ENCODE measurements at regions not wholly inside any gene's neighbourhood (a gene's known extent, or its start where the extent isn't known, plus 50 kb on each side); places are given as distances from the start of the nearest gene placed in this dataset.
"Not testable (repeated sequence)": the region's sequence is repeated elsewhere in the genome, so short reads cannot be mapped to it uniquely, and the experiment has no call there.

GRCh38 chr9:1539216-1539615, 475.9 kb upstream of the SMARCA2 start:
- Histone ChIP-seq H3K4me2 (ENCODE audit: low read length) (no peak overlapping the region), H3K9ac (no peak overlapping the region), H3K27me3 (ENCODE audit: control insufficient read depth, insufficient read depth, low read length) (no peaks in the 10 kb centered on the region), H3K9me3 (ENCODE audit: control insufficient read depth, low read length) (no peaks in the 10 kb centered on the region), H3K79me2 (no peaks in the 10 kb centered on the region), H3K4me1 (no peaks in the 10 kb centered on the region), H3K36me3 (ENCODE audit: control insufficient read depth, insufficient read depth, low read length) (no peaks in the 10 kb centered on the region), H3K27ac (no peak overlapping the region), H2AFZ (no peak overlapping the region), H3K4me3 (ENCODE audit: low read depth, low read length) (no peak overlapping the region)
- TF ChIP-seq CTCF (IDR thresholded peaks at IDR 0.05): no peak

- Histone ChIP-seq H3K9me3 (ENCODE audit: control insufficient read depth, low read length) (no peaks in the 10 kb centered on the region), H3K4me1 (no peaks in the 10 kb centered on the region), H3K9ac (no peak overlapping the region), H3K27me3 (ENCODE audit: control insufficient read depth, insufficient read depth, low read length) (no peaks in the 10 kb centered on the region), H2AFZ (no peak overlapping the region), H3K4me2 (ENCODE audit: low read length) (no peak overlapping the region), H3K4me3 (ENCODE audit: low read depth, low read length) (no peak overlapping the region), H3K36me3 (ENCODE audit: control insufficient read depth, insufficient read depth, low read length) (no peaks in the 10 kb centered on the region), H3K79me2 (no peaks in the 10 kb centered on the region), H3K27ac (no peak overlapping the region)
- no peak for TF ChIP-seq CTCF (IDR thresholded peaks at IDR 0.05)
Measured at GRCh38 chr9:1550636-1551035, 464.5 kb upstream of the SMARCA2 start.

- Histone ChIP-seq H3K79me2 (no peaks in the 10 kb centered on the region), H3K4me1 (no peaks in the 10 kb centered on the region), H3K27ac (no peak overlapping the region), H3K36me3 (ENCODE audit: control insufficient read depth, insufficient read depth, low read length) (no peaks in the 10 kb centered on the region), H3K27me3 (ENCODE audit: control insufficient read depth, insufficient read depth, low read length) (no peaks in the 10 kb centered on the region), H2AFZ (no peak overlapping the region), H3K9ac (no peak overlapping the region), H3K4me3 (ENCODE audit: low read depth, low read length) (no peak overlapping the region), H3K4me2 (ENCODE audit: low read length) (no peak overlapping the region), H3K9me3 (ENCODE audit: control insufficient read depth, low read length) (no peaks in the 10 kb centered on the region)
- no peak for TF ChIP-seq CTCF (IDR thresholded peaks at IDR 0.05)
Measured at GRCh38 chr9:1554081-1555035, 460.8 kb upstream of the SMARCA2 start.

- H3K4me1 ChIP-seq; H3K4me2 ChIP-seq (ENCODE audit: low read length); H2AFZ ChIP-seq; H3K4me3 ChIP-seq (ENCODE audit: low read depth, low read length); H3K9ac ChIP-seq; H3K9me3 ChIP-seq (ENCODE audit: control insufficient read depth, low read length); H3K79me2 ChIP-seq; H3K36me3 ChIP-seq (ENCODE audit: control insufficient read depth, insufficient read depth, low read length); H3K27me3 ChIP-seq (ENCODE audit: control insufficient read depth, insufficient read depth, low read length); H3K27ac ChIP-seq: not testable (repeated sequence)
Measured at GRCh38 chr9:1558666-1559065, 456.5 kb upstream of the SMARCA2 start.

GRCh38 chr9:1575939-1576338, 439.2 kb upstream of the SMARCA2 start:
- no peak overlapping the region for H3K9ac ChIP-seq
- no peak overlapping the region for H3K4me3 ChIP-seq (ENCODE audit: low read depth, low read length)
- no peak overlapping the region for H3K4me2 ChIP-seq (ENCODE audit: low read length)
- TF ChIP-seq CTCF (IDR thresholded peaks at IDR 0.05): no peak
- no peaks in the 10 kb centered on the region for H3K9me3 ChIP-seq (ENCODE audit: control insufficient read depth, low read length)
- H3K27me3 ChIP-seq (ENCODE audit: control insufficient read depth, insufficient read depth, low read length): no peaks in the 10 kb centered on the region
- H3K27ac ChIP-seq: no peak overlapping the region
- no peaks in the 10 kb centered on the region for H3K36me3 ChIP-seq (ENCODE audit: control insufficient read depth, insufficient read depth, low read length)
- no peak overlapping the region for H2AFZ ChIP-seq
- no peaks in the 10 kb centered on the region for H3K79me2 ChIP-seq
- no peaks in the 10 kb centered on the region for H3K4me1 ChIP-seq

Measured in parathyroid adenoma (tissue), 2 donors.